ENCODE measurements at regions not wholly inside any gene's neighbourhood (a gene's known extent, or its start where the extent isn't known, plus 50 kb on each side); places are given as distances from the start of the nearest gene placed in this dataset.

DNA sequence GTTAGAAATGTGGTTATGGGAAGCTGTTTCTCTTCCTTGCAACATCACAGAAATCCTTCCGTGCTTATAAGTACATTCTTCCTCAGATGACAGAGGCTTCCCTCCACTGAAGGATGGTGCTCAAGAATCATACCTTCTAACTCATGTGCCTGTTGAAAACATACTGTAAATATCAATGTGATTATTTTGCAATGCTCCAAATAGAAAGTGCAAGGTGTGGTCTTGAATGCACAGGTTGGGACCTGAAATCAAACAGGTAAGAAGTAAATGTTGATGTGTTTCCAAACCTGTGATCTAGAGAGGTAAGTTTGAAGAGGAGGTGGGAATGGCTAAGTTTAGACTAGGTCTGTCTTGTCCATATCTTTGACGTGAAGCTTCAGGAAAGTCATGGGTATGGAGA lies 87.7 kb downstream of the ZNF518B start:
- 96% methylated on average over 2 of the region's 2 CpGs for WGBS
- Histone ChIP-seq H3K9me3 (ENCODE audit: control insufficient read depth in 2 of 2, insufficient read depth in 1 of 2, low read length in 1 of 2) (no peaks in the 10 kb centered on the region), H3K36me3 (ENCODE audit: control insufficient read depth in 2 of 2, insufficient read depth in 2 of 2, low read length in 1 of 2) (no peaks in the 10 kb centered on the region), H3K27ac (ENCODE audit: low read depth in 1 of 2, low read length in 1 of 2) (no peak overlapping the region), H3K4me3 (ENCODE audit: low read length in 2 of 2) (no peak overlapping the region), H3K4me1 (ENCODE audit: control insufficient read depth in 2 of 2, insufficient read depth in 2 of 2, low read length in 2 of 2) (peaks cover 0 to 3% of the 10 kb centered on the region in 2 donors), H3K27me3 (ENCODE audit: control insufficient read depth in 2 of 2, insufficient read depth in 1 of 2, low read length in 1 of 2) (no peaks in the 10 kb centered on the region)
- DNase-seq (ENCODE audit: low read depth in 6 of 9, low spot score in 9 of 9), result no peak

DNA sequence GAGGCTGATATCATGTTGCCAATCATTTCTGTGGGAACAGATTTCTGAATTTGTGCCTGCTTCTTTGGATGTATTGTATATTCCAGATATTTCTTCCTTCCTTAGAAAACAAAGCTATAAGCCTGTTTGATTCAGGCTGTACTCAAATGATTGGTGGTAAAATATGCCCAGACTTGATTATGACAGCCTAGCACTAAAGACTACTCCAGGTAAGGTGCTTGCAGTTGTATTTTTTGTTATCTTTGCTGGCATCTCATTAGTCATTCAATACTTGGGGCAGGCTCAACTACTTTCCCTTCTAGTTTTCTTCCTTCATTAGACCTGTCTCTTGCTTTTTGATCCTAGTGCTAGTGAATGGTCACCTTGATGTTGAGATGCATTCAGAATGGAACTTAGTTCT lies 90.6 kb downstream of the ZNF518B start:
- no peaks in the 10 kb centered on the region for H3K27me3 ChIP-seq (ENCODE audit: control insufficient read depth in 2 of 2, insufficient read depth in 1 of 2, low read length in 1 of 2)
- no peaks in the 10 kb centered on the region for H3K36me3 ChIP-seq (ENCODE audit: control insufficient read depth in 2 of 2, insufficient read depth in 2 of 2, low read length in 1 of 2)
- no peaks in the 10 kb centered on the region for H3K9me3 ChIP-seq (ENCODE audit: control insufficient read depth in 2 of 2, insufficient read depth in 1 of 2, low read length in 1 of 2)
- no peak overlapping the region for H3K27ac ChIP-seq (ENCODE audit: low read depth in 1 of 2, low read length in 1 of 2)
- DNase-seq (ENCODE audit: low read depth in 6 of 9, low spot score in 9 of 9), result no peak
- peaks cover 0 to 2% of the 10 kb centered on the region in 2 donors for H3K4me1 ChIP-seq (ENCODE audit: control insufficient read depth in 2 of 2, insufficient read depth in 2 of 2, low read length in 2 of 2)
- no peak overlapping the region for H3K4me3 ChIP-seq (ENCODE audit: low read length in 2 of 2)

DNA sequence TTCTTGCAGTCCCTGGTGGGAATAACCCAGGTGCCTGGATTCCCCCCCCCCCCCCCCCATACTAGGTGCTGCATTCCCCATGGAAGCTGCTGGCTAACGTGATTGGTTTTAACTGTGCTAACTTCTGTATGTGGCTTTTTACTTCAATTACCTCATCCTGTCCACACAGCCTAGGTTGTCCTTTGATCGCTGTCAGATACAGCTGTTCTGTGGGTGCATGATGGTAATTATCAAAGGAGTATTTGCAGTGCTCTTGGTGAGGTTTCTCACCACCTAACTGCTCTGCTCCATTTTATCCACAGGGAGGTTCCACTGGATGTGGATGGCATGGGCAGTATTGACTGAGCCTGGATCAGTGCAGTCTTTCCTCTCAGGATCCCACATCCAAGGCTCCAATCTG lies 93.0 kb downstream of the ZNF518B start:
- H3K36me3 ChIP-seq (ENCODE audit: control insufficient read depth in 2 of 2, insufficient read depth in 2 of 2, low read length in 1 of 2), result no peaks in the 10 kb centered on the region
- no peaks in the 10 kb centered on the region for H3K9me3 ChIP-seq (ENCODE audit: control insufficient read depth in 2 of 2, insufficient read depth in 1 of 2, low read length in 1 of 2)
- H3K4me3 ChIP-seq (ENCODE audit: low read length in 2 of 2), result no peak overlapping the region
- DNase-seq (ENCODE audit: low read depth in 6 of 9, low spot score in 9 of 9), result no peak
- no peak overlapping the region for H3K27ac ChIP-seq (ENCODE audit: low read depth in 1 of 2, low read length in 1 of 2)
- no peaks in the 10 kb centered on the region for H3K27me3 ChIP-seq (ENCODE audit: control insufficient read depth in 2 of 2, insufficient read depth in 1 of 2, low read length in 1 of 2)
- WGBS, result 64% methylated on average over 2 of the region's 2 CpGs
- peaks cover 0 to 2% of the 10 kb centered on the region in 2 donors for H3K4me1 ChIP-seq (ENCODE audit: control insufficient read depth in 2 of 2, insufficient read depth in 2 of 2, low read length in 2 of 2)

DNA sequence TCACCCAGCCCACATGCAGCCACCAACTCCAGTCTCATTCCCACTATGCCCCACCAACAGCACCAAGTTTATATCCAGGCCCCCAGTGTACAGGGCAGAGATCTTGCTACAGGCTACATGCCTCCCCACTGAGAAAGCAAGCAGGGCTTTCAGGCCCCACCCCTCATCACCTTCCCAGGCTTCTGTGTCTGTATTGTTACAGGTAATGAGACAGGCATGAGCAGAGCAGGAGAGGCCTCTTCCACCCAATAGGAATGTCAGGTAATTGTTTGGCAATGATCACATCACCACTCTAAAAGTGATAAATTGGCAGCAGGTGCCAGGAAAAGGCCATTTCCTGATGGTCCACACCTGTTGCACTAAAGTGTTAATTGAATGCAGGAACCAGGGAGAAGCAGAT lies 102.5 kb downstream of the ZNF518B start:
- no peaks in the 10 kb centered on the region for H3K9me3 ChIP-seq (ENCODE audit: control insufficient read depth in 2 of 2, insufficient read depth in 1 of 2, low read length in 1 of 2)
- no peak overlapping the region for H3K27ac ChIP-seq (ENCODE audit: low read depth in 1 of 2, low read length in 1 of 2)
- DNase-seq (ENCODE audit: low read depth in 6 of 9, low spot score in 9 of 9), result no peak
- no peaks in the 10 kb centered on the region for H3K36me3 ChIP-seq (ENCODE audit: control insufficient read depth in 2 of 2, insufficient read depth in 2 of 2, low read length in 1 of 2)
- H3K4me3 ChIP-seq (ENCODE audit: low read length in 2 of 2), result no peak overlapping the region
- H3K27me3 ChIP-seq (ENCODE audit: control insufficient read depth in 2 of 2, insufficient read depth in 1 of 2, low read length in 1 of 2), result no peaks in the 10 kb centered on the region
- no peaks in the 10 kb centered on the region for H3K4me1 ChIP-seq (ENCODE audit: control insufficient read depth in 2 of 2, insufficient read depth in 2 of 2, low read length in 2 of 2)

DNA sequence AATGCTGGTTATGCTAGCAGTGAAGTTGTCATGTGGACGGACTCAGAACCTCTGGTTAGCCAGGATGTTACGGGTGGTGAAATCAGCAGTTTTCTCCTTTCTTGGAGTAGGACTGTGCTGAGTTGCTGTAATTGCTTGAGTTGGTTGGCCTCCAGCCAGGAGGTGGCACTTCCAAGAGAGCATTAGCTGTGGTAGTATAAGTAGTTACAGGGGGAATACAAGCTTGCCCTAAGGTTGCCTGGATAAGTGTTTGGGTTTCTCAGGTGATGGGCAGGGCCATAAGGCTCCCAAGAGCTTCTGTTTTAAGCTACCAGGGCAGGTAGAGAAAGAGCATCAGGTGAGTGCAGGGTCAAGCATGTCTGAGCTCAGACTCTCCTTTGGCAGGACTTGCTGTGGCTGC lies 103.0 kb downstream of the ZNF518B start:
- DNase-seq (ENCODE audit: low read depth in 6 of 9, low spot score in 9 of 9), result no peak
- Histone ChIP-seq H3K27ac (ENCODE audit: low read depth in 1 of 2, low read length in 1 of 2) (no peak overlapping the region), H3K9me3 (ENCODE audit: control insufficient read depth in 2 of 2, insufficient read depth in 1 of 2, low read length in 1 of 2) (no peaks in the 10 kb centered on the region), H3K27me3 (ENCODE audit: control insufficient read depth in 2 of 2, insufficient read depth in 1 of 2, low read length in 1 of 2) (no peaks in the 10 kb centered on the region), H3K4me1 (ENCODE audit: control insufficient read depth in 2 of 2, insufficient read depth in 2 of 2, low read length in 2 of 2) (no peaks in the 10 kb centered on the region), H3K4me3 (ENCODE audit: low read length in 2 of 2) (no peak overlapping the region), H3K36me3 (ENCODE audit: control insufficient read depth in 2 of 2, insufficient read depth in 2 of 2, low read length in 1 of 2) (no peaks in the 10 kb centered on the region)
- WGBS, result 94% methylated on average over 2 of the region's 2 CpGs

DNA sequence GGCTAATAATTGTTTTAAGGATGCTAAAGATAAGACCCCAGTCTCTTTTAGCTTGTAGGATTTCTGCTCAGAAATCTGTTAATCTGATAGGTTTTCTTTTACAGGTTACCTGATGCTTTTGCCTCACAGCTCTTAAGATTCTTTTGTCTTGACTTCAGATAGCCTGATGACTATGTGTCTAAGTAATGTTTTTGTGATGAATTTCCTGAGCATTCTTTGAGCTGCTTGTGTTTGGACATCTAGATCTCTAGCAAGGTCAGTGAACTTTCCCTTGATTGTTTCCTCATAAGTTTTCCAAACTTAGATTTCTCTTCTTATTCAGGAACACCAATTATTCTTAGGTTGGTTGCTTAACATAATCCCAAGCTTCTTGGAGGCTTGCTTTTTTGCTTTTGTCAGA lies 104.1 kb downstream of the ZNF518B start:
- H3K36me3 ChIP-seq (ENCODE audit: control insufficient read depth in 2 of 2, insufficient read depth in 2 of 2, low read length in 1 of 2), result no peaks in the 10 kb centered on the region
- no peak overlapping the region for H3K4me3 ChIP-seq (ENCODE audit: low read length in 2 of 2)
- no peaks in the 10 kb centered on the region for H3K27me3 ChIP-seq (ENCODE audit: control insufficient read depth in 2 of 2, insufficient read depth in 1 of 2, low read length in 1 of 2)
- no peaks in the 10 kb centered on the region for H3K4me1 ChIP-seq (ENCODE audit: control insufficient read depth in 2 of 2, insufficient read depth in 2 of 2, low read length in 2 of 2)
- no peaks in the 10 kb centered on the region for H3K9me3 ChIP-seq (ENCODE audit: control insufficient read depth in 2 of 2, insufficient read depth in 1 of 2, low read length in 1 of 2)
- no peak overlapping the region for H3K27ac ChIP-seq (ENCODE audit: low read depth in 1 of 2, low read length in 1 of 2)
- no peak for DNase-seq (ENCODE audit: low read depth in 6 of 9, low spot score in 9 of 9)

DNA sequence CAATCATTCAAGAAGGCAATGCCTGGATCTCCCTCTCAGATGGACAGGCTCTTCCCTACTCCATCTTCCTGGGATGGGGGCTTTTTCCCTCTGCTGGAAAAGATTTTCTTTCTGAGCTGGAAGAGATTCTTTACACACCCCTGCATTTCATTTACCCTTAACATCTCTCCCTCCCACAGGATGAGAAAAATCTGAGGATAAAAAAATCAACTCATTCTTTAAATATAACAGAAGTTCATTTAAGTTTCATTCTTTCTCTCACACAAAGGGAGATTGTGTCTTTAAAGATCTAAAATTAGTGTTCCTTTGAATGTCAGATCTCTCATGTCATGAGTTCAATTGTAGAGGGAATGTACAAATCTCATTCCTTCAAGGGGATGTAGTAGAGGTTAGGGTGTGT lies 109.0 kb downstream of the ZNF518B start:
- H3K27me3 ChIP-seq (ENCODE audit: control insufficient read depth in 2 of 2, insufficient read depth in 1 of 2, low read length in 1 of 2), result no peaks in the 10 kb centered on the region
- H3K4me1 ChIP-seq (ENCODE audit: control insufficient read depth in 2 of 2, insufficient read depth in 2 of 2, low read length in 2 of 2), result no peaks in the 10 kb centered on the region
- no peak overlapping the region for H3K27ac ChIP-seq (ENCODE audit: low read depth in 1 of 2, low read length in 1 of 2)
- H3K4me3 ChIP-seq (ENCODE audit: low read length in 2 of 2), result no peak overlapping the region
- DNase-seq (ENCODE audit: low read depth in 6 of 9, low spot score in 9 of 9), result no peak
- H3K9me3 ChIP-seq (ENCODE audit: control insufficient read depth in 2 of 2, insufficient read depth in 1 of 2, low read length in 1 of 2), result no peaks in the 10 kb centered on the region
- no peaks in the 10 kb centered on the region for H3K36me3 ChIP-seq (ENCODE audit: control insufficient read depth in 2 of 2, insufficient read depth in 2 of 2, low read length in 1 of 2)

DNA sequence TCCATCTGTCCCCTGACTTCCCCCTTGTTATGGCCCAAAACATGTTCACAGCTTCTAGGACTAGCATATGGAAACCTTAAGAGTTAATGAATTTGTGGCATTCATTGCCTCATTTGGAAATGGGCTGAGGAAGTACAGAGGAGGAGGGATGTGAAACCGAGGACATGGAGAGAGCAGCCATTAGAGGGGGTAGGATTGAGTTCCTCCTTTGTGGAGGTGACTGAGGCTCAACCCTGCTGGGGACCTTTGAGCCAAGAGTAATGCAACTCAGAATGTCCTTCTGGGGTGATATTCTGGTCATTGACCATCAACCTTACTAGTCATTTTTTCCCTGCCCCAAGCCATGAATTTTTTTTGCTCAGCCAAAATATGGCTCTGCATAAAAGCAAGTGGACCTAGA lies 109.4 kb downstream of the ZNF518B start:
- no peaks in the 10 kb centered on the region for H3K36me3 ChIP-seq (ENCODE audit: control insufficient read depth in 2 of 2, insufficient read depth in 2 of 2, low read length in 1 of 2)
- 60% methylated on average over 1 of the region's 1 CpG for WGBS
- H3K27me3 ChIP-seq (ENCODE audit: control insufficient read depth in 2 of 2, insufficient read depth in 1 of 2, low read length in 1 of 2), result no peaks in the 10 kb centered on the region
- H3K4me1 ChIP-seq (ENCODE audit: control insufficient read depth in 2 of 2, insufficient read depth in 2 of 2, low read length in 2 of 2), result no peaks in the 10 kb centered on the region
- no peak for DNase-seq (ENCODE audit: low read depth in 6 of 9, low spot score in 9 of 9)
- no peak overlapping the region for H3K27ac ChIP-seq (ENCODE audit: low read depth in 1 of 2, low read length in 1 of 2)
- no peaks in the 10 kb centered on the region for H3K9me3 ChIP-seq (ENCODE audit: control insufficient read depth in 2 of 2, insufficient read depth in 1 of 2, low read length in 1 of 2)
- H3K4me3 ChIP-seq (ENCODE audit: low read length in 2 of 2), result no peak overlapping the region

DNA sequence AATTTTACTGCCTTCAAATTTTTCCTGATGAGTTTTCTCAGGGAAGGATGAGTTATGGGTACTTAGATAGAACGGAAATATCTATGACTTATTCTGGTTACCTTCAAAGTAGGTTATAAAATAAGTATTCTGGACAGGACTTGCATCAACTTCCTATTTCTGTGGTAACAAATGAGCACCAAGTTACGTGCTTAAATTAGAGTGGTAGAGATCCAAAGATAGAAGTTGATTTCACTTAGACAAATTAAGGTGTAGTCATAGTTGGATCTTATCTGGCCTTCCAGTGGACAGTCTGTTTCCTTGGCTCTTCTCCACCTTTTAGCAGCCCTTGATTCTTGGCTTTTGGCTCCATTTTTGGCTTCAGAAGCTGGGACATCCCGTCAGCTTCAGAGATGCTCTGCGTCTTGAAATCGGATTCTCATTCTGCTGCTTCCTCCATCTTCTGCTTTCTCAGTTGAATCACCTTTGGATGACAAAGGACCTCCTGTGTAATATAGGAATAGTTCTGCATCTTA lies 109.9 kb downstream of the ZNF518B start:
- Histone ChIP-seq H3K36me3 (ENCODE audit: control insufficient read depth in 2 of 2, insufficient read depth in 2 of 2, low read length in 1 of 2) (no peaks in the 10 kb centered on the region), H3K9me3 (ENCODE audit: control insufficient read depth in 2 of 2, insufficient read depth in 1 of 2, low read length in 1 of 2) (no peaks in the 10 kb centered on the region), H3K4me3 (ENCODE audit: low read length in 2 of 2) (no peak overlapping the region), H3K4me1 (ENCODE audit: control insufficient read depth in 2 of 2, insufficient read depth in 2 of 2, low read length in 2 of 2) (no peaks in the 10 kb centered on the region), H3K27ac (ENCODE audit: low read depth in 1 of 2, low read length in 1 of 2) (no peak overlapping the region), H3K27me3 (ENCODE audit: control insufficient read depth in 2 of 2, insufficient read depth in 1 of 2, low read length in 1 of 2) (no peaks in the 10 kb centered on the region)
- WGBS, result 79% methylated on average over 5 of the region's 5 CpGs
- DNase-seq (ENCODE audit: low read depth in 6 of 9, low spot score in 9 of 9), result no peak

DNA sequence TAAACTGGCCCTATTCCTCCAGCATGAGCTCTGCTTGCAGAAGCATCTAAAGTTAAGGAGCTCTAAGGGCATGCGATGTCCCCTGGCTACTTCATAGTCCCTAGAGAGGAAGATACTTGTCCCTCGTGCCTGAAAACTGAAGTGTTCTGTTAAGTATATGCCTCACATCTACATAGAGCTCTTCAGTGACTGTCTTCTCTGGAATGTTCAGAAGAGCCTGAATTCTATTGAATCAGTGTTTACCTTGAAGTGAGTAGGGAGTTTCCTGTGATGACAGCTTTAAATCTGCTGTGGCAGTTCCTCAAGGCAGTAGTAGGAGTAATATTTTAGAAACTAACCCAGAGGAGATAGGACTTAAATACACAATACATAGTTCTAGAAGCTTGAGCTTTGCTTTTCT lies 111.2 kb downstream of the ZNF518B start:
- no peaks in the 10 kb centered on the region for H3K9me3 ChIP-seq (ENCODE audit: control insufficient read depth in 2 of 2, insufficient read depth in 1 of 2, low read length in 1 of 2)
- H3K4me1 ChIP-seq (ENCODE audit: control insufficient read depth in 2 of 2, insufficient read depth in 2 of 2, low read length in 2 of 2), result no peaks in the 10 kb centered on the region
- H3K27me3 ChIP-seq (ENCODE audit: control insufficient read depth in 2 of 2, insufficient read depth in 1 of 2, low read length in 1 of 2), result no peaks in the 10 kb centered on the region
- no peak overlapping the region for H3K27ac ChIP-seq (ENCODE audit: low read depth in 1 of 2, low read length in 1 of 2)
- WGBS, result 90% methylated on average over 2 of the region's 2 CpGs
- peak in 1 of 9 donors; percentile 4 for DNase-seq (ENCODE audit: low read depth in 6 of 9, low spot score in 9 of 9)
- no peak overlapping the region for H3K4me3 ChIP-seq (ENCODE audit: low read length in 2 of 2)
- H3K36me3 ChIP-seq (ENCODE audit: control insufficient read depth in 2 of 2, insufficient read depth in 2 of 2, low read length in 1 of 2), result no peaks in the 10 kb centered on the region

All from thymus (tissue), 11 donors.